ENCODE measurements at regions not wholly inside any gene's neighbourhood (a gene's known extent, or its start where the extent isn't known, plus 50 kb on each side); places are given as distances from the start of the nearest gene placed in this dataset.

DNA sequence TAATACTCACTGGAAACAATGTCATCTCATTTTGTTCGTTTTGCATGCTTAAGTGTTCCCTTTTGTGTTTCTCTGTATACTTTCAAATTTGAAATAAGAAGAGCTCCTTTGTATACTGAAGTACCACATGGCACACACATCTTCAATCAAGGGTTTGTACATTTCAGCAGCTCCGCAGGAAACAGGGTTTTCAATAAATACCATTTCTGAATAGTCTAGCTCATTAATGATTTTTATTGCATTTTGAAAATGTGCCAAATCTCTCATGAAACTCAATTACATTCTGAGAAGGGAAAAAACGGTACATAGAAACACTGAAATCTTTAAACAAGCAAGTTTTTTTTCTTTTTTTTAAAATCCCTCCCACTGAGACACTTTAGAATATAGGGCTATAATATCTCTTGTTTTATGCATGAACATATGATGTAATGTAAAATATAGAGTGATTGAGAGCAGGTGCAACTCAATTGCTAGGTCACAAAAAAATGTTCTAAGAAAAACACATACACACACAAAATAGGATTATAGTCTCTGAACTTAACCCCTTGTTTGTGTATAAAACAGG, 914.2 kb upstream of the PCDH7 start:
- H3K9me3 ChIP-seq (ENCODE audit: control insufficient read depth, insufficient read depth, low read depth, low read length) = no peaks in the 10 kb centered on the region
- ChIA-PET POLR2A (no interaction called here), CTCF (interaction anchor here (0.7 kb wide), 2 partner anchors 97 to 489 kb away, joined by 3 to 4 read pairs; no protein-coding TSS in a partner anchor)
- H3K36me3 ChIP-seq (ENCODE audit: control insufficient read depth in 2 of 2, insufficient read depth in 1 of 2, low read length in 2 of 2) = no peaks in the 10 kb centered on the region
- H3K4me1 ChIP-seq (ENCODE audit: control insufficient read depth, insufficient read depth, low read length) = no peaks in the 10 kb centered on the region
- H3K4me3 ChIP-seq (ENCODE audit: low read depth, low read length) = no peak overlapping the region
- TF ChIP-seq SP2 (tag by site-specific recombination; IDR thresholded peaks at IDR 0.05) (no peak), ZFP69B (tag by site-specific recombination; IDR thresholded peaks at IDR 0.05) (no peak), ZIC2 (tag by site-specific recombination; IDR thresholded peaks at IDR 0.05) (no peak), ZNF670 (tag by site-specific recombination; IDR thresholded peaks at IDR 0.05; ENCODE audit: low read depth) (no peak)
- TF ChIP-seq, protein P1, sequence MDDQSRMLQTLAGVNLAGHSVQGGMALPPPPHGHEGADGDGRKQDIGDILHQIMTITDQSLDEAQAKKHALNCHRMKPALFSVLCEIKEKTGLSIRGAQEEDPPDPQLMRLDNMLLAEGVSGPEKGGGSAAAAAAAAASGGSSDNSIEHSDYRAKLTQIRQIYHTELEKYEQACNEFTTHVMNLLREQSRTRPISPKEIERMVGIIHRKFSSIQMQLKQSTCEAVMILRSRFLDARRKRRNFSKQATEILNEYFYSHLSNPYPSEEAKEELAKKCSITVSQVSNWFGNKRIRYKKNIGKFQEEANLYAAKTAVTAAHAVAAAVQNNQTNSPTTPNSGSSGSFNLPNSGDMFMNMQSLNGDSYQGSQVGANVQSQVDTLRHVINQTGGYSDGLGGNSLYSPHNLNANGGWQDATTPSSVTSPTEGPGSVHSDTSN (CRISPR knock-in tag; IDR thresholded peaks at IDR 0.05) = no peak
- no peak overlapping the region for H3K27ac ChIP-seq (ENCODE audit: extremely low read depth, low read depth, low read length)

DNA sequence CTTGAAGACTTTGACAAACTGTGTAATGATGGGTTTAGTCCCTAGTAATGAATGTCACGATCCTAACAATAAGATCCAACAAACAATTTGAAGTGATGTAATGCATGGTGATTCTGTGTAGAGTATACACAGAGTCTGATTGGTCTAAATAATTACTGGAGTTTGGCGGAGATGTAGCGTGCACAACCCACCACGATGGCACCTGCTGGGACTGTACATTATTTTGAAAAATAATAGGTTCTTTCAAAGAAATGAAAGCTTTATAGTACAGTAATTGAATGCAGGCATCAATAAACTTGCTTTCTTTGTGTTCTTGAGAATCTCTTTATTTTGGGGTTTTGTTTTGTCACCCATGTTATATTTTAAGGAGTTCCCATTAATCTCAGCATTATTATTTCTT, 902.2 kb upstream of the PCDH7 start:
- POLR2A ChIA-PET = no interaction called here
- no peaks in the 10 kb centered on the region for H3K36me3 ChIP-seq (ENCODE audit: control insufficient read depth in 2 of 2, insufficient read depth in 1 of 2, low read length in 2 of 2)
- TF ChIP-seq ZNF610 (tag by site-specific recombination; IDR thresholded peaks at IDR 0.05; ENCODE audit: borderline replicate concordance) (no peak), ZNF658 (tag by site-specific recombination; IDR thresholded peaks at IDR 0.05) (no peak), ZNF214 (tag by site-specific recombination; IDR thresholded peaks at IDR 0.05; ENCODE audit: borderline replicate concordance) (no peak), ZNF544 (tag by site-specific recombination; IDR thresholded peaks at IDR 0.05) (no peak), ZNF561 (tag by site-specific recombination; IDR thresholded peaks at IDR 0.05; ENCODE audit: borderline replicate concordance) (no peak), YY1 (tag by site-specific recombination; IDR thresholded peaks at IDR 0.05) (no peak), KLF1 (tag by site-specific recombination; IDR thresholded peaks at IDR 0.05) (no peak), ZNF623 (tag by site-specific recombination; IDR thresholded peaks at IDR 0.05) (no peak), SP3 (tag by site-specific recombination; IDR thresholded peaks at IDR 0.05) (no peak)
- TF ChIP-seq, protein P2, sequence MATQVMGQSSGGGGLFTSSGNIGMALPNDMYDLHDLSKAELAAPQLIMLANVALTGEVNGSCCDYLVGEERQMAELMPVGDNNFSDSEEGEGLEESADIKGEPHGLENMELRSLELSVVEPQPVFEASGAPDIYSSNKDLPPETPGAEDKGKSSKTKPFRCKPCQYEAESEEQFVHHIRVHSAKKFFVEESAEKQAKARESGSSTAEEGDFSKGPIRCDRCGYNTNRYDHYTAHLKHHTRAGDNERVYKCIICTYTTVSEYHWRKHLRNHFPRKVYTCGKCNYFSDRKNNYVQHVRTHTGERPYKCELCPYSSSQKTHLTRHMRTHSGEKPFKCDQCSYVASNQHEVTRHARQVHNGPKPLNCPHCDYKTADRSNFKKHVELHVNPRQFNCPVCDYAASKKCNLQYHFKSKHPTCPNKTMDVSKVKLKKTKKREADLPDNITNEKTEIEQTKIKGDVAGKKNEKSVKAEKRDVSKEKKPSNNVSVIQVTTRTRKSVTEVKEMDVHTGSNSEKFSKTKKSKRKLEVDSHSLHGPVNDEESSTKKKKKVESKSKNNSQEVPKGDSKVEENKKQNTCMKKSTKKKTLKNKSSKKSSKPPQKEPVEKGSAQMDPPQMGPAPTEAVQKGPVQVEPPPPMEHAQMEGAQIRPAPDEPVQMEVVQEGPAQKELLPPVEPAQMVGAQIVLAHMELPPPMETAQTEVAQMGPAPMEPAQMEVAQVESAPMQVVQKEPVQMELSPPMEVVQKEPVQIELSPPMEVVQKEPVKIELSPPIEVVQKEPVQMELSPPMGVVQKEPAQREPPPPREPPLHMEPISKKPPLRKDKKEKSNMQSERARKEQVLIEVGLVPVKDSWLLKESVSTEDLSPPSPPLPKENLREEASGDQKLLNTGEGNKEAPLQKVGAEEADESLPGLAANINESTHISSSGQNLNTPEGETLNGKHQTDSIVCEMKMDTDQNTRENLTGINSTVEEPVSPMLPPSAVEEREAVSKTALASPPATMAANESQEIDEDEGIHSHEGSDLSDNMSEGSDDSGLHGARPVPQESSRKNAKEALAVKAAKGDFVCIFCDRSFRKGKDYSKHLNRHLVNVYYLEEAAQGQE (tag by site-specific recombination; IDR thresholded peaks at IDR 0.05) = no peak
- TF ChIP-seq, protein P3, sequence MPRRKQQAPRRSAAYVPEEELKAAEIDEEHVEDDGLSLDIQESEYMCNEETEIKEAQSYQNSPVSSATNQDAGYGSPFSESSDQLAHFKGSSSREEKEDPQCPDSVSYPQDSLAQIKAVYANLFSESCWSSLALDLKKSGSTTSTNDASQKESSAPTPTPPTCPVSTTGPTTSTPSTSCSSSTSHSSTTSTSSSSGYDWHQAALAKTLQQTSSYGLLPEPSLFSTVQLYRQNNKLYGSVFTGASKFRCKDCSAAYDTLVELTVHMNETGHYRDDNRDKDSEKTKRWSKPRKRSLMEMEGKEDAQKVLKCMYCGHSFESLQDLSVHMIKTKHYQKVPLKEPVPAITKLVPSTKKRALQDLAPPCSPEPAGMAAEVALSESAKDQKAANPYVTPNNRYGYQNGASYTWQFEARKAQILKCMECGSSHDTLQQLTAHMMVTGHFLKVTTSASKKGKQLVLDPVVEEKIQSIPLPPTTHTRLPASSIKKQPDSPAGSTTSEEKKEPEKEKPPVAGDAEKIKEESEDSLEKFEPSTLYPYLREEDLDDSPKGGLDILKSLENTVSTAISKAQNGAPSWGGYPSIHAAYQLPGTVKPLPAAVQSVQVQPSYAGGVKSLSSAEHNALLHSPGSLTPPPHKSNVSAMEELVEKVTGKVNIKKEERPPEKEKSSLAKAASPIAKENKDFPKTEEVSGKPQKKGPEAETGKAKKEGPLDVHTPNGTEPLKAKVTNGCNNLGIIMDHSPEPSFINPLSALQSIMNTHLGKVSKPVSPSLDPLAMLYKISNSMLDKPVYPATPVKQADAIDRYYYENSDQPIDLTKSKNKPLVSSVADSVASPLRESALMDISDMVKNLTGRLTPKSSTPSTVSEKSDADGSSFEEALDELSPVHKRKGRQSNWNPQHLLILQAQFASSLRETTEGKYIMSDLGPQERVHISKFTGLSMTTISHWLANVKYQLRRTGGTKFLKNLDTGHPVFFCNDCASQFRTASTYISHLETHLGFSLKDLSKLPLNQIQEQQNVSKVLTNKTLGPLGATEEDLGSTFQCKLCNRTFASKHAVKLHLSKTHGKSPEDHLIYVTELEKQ (tag by site-specific recombination; IDR thresholded peaks at IDR 0.05; ENCODE audit: borderline replicate concordance) = no peak
- TF ChIP-seq, protein P4, sequence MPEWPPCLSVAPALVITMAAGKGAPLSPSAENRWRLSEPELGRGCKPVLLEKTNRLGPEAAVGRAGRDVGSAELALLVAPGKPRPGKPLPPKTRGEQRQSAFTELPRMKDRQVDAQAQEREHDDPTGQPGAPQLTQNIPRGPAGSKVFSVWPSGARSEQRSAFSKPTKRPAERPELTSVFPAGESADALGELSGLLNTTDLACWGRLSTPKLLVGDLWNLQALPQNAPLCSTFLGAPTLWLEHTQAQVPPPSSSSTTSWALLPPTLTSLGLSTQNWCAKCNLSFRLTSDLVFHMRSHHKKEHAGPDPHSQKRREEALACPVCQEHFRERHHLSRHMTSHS (tag by site-specific recombination; IDR thresholded peaks at IDR 0.05) = no peak
- no peak overlapping the region for H3K27ac ChIP-seq (ENCODE audit: extremely low read depth, low read depth, low read length)
- H3K4me3 ChIP-seq (ENCODE audit: low read depth, low read length) = no peak overlapping the region
- CTCF ChIA-PET = no interaction called here
- H3K9me3 ChIP-seq (ENCODE audit: control insufficient read depth, insufficient read depth, low read depth, low read length) = no peaks in the 10 kb centered on the region
- no peaks in the 10 kb centered on the region for H3K4me1 ChIP-seq (ENCODE audit: control insufficient read depth, insufficient read depth, low read length)
